Heart right ventricle (tissue), 16 donors: ENCODE measurements at regions not wholly inside any gene's neighbourhood (a gene's known extent, or its start where the extent isn't known, plus 50 kb on each side); places are given as distances from the start of the nearest gene placed in this dataset.

ENCODE experiments used
- ATAC-seq, 8 donors: fragments of 200-7000 bp; cut with Tn5 transposase; one replicate each; pipeline ENCODE4 v1.9.1; 2020; ENCODE audit warnings: mild to moderate bottlenecking in 8 of 8, moderate library complexity in 8 of 8, moderate number of reproducible peaks in 1 of 8
- DNase-seq, 2 donors: peaks; one replicate each; pipeline ENCODE4 v3.0.0-alpha.2; 2020
- H3K27ac ChIP-seq, 10 donors: fragments of 200-600 bp; sonication (generic) in 2 of 10; one replicate each; pipeline versions ENCODE4 v1.5.0 to v1.8.0; 2020 to 2022; ENCODE audit warnings: mild to moderate bottlenecking in 3 of 10
- H3K27me3 ChIP-seq, 7 donors: fragments of 200-600 bp; one replicate each; pipeline ENCODE4 v1.8.0; 2021 to 2022; ENCODE audit warnings: mild to moderate bottlenecking in 2 of 7
- H3K36me3 ChIP-seq, 9 donors: fragments of 200-600 bp; sonication (generic) in 1 of 9; one replicate each; pipeline versions ENCODE4 v1.5.0 to v1.8.0; 2020 to 2022; ENCODE audit warnings: mild to moderate bottlenecking in 2 of 9
- H3K4me1 ChIP-seq, 9 donors: fragments of 200-600 bp; sonication (generic) in 1 of 9; one replicate each; pipeline versions ENCODE4 v1.5.0 to v1.8.0; 2020 to 2022; ENCODE audit warnings: mild to moderate bottlenecking in 4 of 9
- H3K4me3 ChIP-seq, 10 donors: fragments of 200-600 bp; sonication (generic) in 2 of 10; one replicate each; pipeline versions ENCODE4 v1.5.0 to v1.8.0; 2020 to 2022; ENCODE audit warnings: mild to moderate bottlenecking in 7 of 10, moderate library complexity in 2 of 10
- H3K9me3 ChIP-seq, 11 donors: fragments of 200-600 bp in 10 of 11; sonication (generic) in 2 of 11; one replicate each; pipeline versions ENCODE4 v1.5.0 to v1.8.0; 2013 to 2022; ENCODE audit warnings: mild to moderate bottlenecking in 2 of 11, control low read depth in 1 of 11, moderate library complexity in 1 of 11
- WGBS, 2 donors: extraction: QIAGEN DNeasy Blood & Tissue Kit; methylation state at CpG; one replicate each; pipeline ENCODE4 v1.1.7; 2013; ENCODE audit warnings: inconsistent platforms in 1 of 2; 5-methylcytosine and 5-hydroxymethylcytosine counted together
- intact Hi-C, 10 donors: fragments of 100-400 bp; cut with DNase I; formaldehyde crosslinking; loops; one replicate each; pipeline versions ENCODE4 v1.11.1 to v1.14.2; 2022
- TF ChIP-seq, protein P1 (sequence below), 9 donors: fragments of 200-600 bp; sonication (generic) in 2 of 9; IDR thresholded peaks; one replicate each; pipeline versions ENCODE4 v1.5.0 to v1.8.0; 2021 to 2022; ENCODE audit warnings: antibody characterized with exemption in 9 of 9, mild to moderate bottlenecking in 5 of 9, moderate library complexity in 1 of 9
- donor health status: Arrhythmogenic right ventricular cardiomyopathy.
- donor health status: ischemic (EF 13 %, LVEDD 7.1; RV severe dilation, severe dysfunction).
- donor health status: healthy with polysubstance abuse.
- donor health status: DM: no; HTN: yes; CAD: no.
- donor health status: DM: no; HTN: no; CAD: no.
- donor health status: ischemic (EF 25% LVEDD 6.9; RV normal size, moderate dysfunction).
- donor health status: ischemic (EF 25% LVEDD 5.7; RV mildly dilated, moderate dysfunction).
- donor health status: healthy.
- donor health status: DM: yes; HTN: yes; CAD: no.
- donor health status: Ischemic cardiomyopathy.
- donor health status: ischemic (EF 35%, LVEDD 5.7; RV mildly dilated, moderate dysfunction).
- donor health status: nonischemic (EF 11% LVEDD 7.7; RV severe dilation, severe dysfunction).
- donor health status: DM: yes; HTN: yes; CAD: no.
- donor health status: PGD.
- donor health status: ischemic (EF 29% LVEDD 5.4; RV normal size, mild dysfunction).
- donor health status: nonischemic (EF 23%, LVEDD 6.1; RV moderate dilation, normal function).

DNA sequence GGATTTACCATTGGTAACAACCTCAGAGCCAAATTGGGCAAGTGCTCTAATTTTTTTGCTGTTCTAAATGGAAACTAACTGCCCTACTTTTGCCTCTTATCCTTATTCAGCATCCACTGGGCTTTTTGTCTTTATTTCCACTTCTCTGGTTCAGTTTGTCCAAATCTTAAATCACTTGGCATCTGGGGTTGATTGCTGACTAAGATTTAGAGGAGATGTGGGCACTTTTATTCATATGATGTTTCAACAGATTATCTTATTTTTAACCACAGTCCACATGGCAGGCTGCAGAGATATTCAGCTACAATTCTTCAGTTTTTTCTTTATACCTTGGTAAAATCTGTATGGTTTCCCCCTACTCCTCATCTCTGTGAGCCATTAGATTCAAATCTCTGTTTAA, 1161.4 kb upstream of the PCDH7 start:
- TF ChIP-seq, protein P1, sequence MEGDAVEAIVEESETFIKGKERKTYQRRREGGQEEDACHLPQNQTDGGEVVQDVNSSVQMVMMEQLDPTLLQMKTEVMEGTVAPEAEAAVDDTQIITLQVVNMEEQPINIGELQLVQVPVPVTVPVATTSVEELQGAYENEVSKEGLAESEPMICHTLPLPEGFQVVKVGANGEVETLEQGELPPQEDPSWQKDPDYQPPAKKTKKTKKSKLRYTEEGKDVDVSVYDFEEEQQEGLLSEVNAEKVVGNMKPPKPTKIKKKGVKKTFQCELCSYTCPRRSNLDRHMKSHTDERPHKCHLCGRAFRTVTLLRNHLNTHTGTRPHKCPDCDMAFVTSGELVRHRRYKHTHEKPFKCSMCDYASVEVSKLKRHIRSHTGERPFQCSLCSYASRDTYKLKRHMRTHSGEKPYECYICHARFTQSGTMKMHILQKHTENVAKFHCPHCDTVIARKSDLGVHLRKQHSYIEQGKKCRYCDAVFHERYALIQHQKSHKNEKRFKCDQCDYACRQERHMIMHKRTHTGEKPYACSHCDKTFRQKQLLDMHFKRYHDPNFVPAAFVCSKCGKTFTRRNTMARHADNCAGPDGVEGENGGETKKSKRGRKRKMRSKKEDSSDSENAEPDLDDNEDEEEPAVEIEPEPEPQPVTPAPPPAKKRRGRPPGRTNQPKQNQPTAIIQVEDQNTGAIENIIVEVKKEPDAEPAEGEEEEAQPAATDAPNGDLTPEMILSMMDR (IDR thresholded peaks at IDR 0.05), result no peak
- ATAC-seq, result no peak
- H3K4me1 ChIP-seq, result no peaks in the 10 kb centered on the region
- H3K4me3 ChIP-seq, result no peak overlapping the region
- no peak overlapping the region for H3K27ac ChIP-seq
- DNase-seq, result no peak
- peaks cover 0 to 6% (median 0%) of the 10 kb centered on the region in 11 donors for H3K9me3 ChIP-seq
- intact Hi-C loops, result no loop called here
- H3K36me3 ChIP-seq, result no peaks in the 10 kb centered on the region
- no peaks in the 10 kb centered on the region for H3K27me3 ChIP-seq

GRCh38 chr4:29559286-29559685, 1160.9 kb upstream of the PCDH7 start:
- H3K4me1 ChIP-seq, result no peaks in the 10 kb centered on the region
- TF ChIP-seq, protein P1 (IDR thresholded peaks at IDR 0.05), result no peak
- intact Hi-C loops, result no loop called here
- no peak for ATAC-seq
- H3K27me3 ChIP-seq, result no peaks in the 10 kb centered on the region
- H3K27ac ChIP-seq, result no peak overlapping the region
- H3K4me3 ChIP-seq, result no peak overlapping the region
- H3K9me3 ChIP-seq, result peaks cover 0 to 6% (median 0%) of the 10 kb centered on the region in 11 donors
- DNase-seq, result no peak
- no peaks in the 10 kb centered on the region for H3K36me3 ChIP-seq

GRCh38 chr4:29560452-29560851, 1159.7 kb upstream of the PCDH7 start:
- Histone ChIP-seq H3K27ac (no peak overlapping the region), H3K27me3 (no peaks in the 10 kb centered on the region), H3K4me3 (no peak overlapping the region), H3K4me1 (no peaks in the 10 kb centered on the region), H3K9me3 (peaks cover 0 to 6% (median 0%) of the 10 kb centered on the region in 11 donors), H3K36me3 (no peaks in the 10 kb centered on the region)
- intact Hi-C loops, result no loop called here
- ATAC-seq (no peak), DNase-seq (no peak)
- TF ChIP-seq, protein P1 (IDR thresholded peaks at IDR 0.05), result no peak
- WGBS, 2 donors, result 51 to 54% methylated on average over 1 of the region's 1 CpG

GRCh38 chr4:29565256-29565655, 1154.9 kb upstream of the PCDH7 start:
- intact Hi-C loops, result no loop called here
- TF ChIP-seq, protein P1 (IDR thresholded peaks at IDR 0.05), result no peak
- ATAC-seq (no peak), DNase-seq (no peak)
- Histone ChIP-seq H3K4me1 (no peaks in the 10 kb centered on the region), H3K9me3 (peaks cover 0 to 6% (median 0%) of the 10 kb centered on the region in 11 donors), H3K4me3 (no peak overlapping the region), H3K27me3 (no peaks in the 10 kb centered on the region), H3K36me3 (no peaks in the 10 kb centered on the region), H3K27ac (no peak overlapping the region)
- WGBS, 2 donors, result 66 to 90% methylated on average over 2 of the region's 2 CpGs

GRCh38 chr4:29566371-29566770, 1153.8 kb upstream of the PCDH7 start:
- Histone ChIP-seq H3K4me1 (no peaks in the 10 kb centered on the region), H3K4me3 (no peak overlapping the region), H3K36me3 (no peaks in the 10 kb centered on the region), H3K27ac (no peak overlapping the region), H3K27me3 (no peaks in the 10 kb centered on the region), H3K9me3 (peaks cover 0 to 6% (median 0%) of the 10 kb centered on the region in 11 donors)
- 88 to 97% methylated on average over 1 of the region's 1 CpG for WGBS, 2 donors
- intact Hi-C loops, result no loop called here
- TF ChIP-seq, protein P1 (IDR thresholded peaks at IDR 0.05), result no peak
- DNase-seq (no peak), ATAC-seq (no peak)
